GM18511 (cell line): ENCODE measurements at regions not wholly inside any gene's neighbourhood (a gene's known extent, or its start where the extent isn't known, plus 50 kb on each side); places are given as distances from the start of the nearest gene placed in this dataset.
A peak's percentile ranks its signal among the peaks of the same experiment; 100 is the strongest.
"Not testable (repeated sequence)": the region's sequence is repeated elsewhere in the genome, so short reads cannot be mapped to it uniquely, and the experiment has no call there.

Source experiments
- ATAC-seq: cut with Tn5 transposase; IDR thresholded peaks from one replicate; pipeline ENCODE4 v1.9.1; 2021; ENCODE audit warnings: mild to moderate bottlenecking, moderate library complexity; ENCODE audit not compliant: unreplicated experiment

GRCh38 chr14:44388306-44388705 is 118.8 kb downstream of the FSCB start:
- no peak for ATAC-seq

GRCh38 chr14:44385906-44386305 is 121.2 kb downstream of the FSCB start:
- no peak for ATAC-seq

- not testable (repeated sequence) for ATAC-seq
Measured at GRCh38 chr14:44385296-44385695, 121.8 kb downstream of the FSCB start.

- ATAC-seq = not testable (repeated sequence)
Measured at GRCh38 chr14:44384601-44385293, 122.3 kb downstream of the FSCB start.

GRCh38 chr14:44384093-44384492 is 123.0 kb downstream of the FSCB start:
- no peak for ATAC-seq

GRCh38 chr14:44383636-44384035 is 123.4 kb downstream of the FSCB start:
- no peak for ATAC-seq

- ATAC-seq = no peak
Measured at GRCh38 chr14:44379292-44379977, 127.6 kb downstream of the FSCB start.

GRCh38 chr14:44374906-44375305 is 132.2 kb downstream of the FSCB start:
- ATAC-seq = no peak

GRCh38 chr14:44372807-44373489 is 134.1 kb downstream of the FSCB start:
- no peak for ATAC-seq

GRCh38 chr14:44372231-44372630 is 134.9 kb downstream of the FSCB start:
- ATAC-seq = no peak

GRCh38 chr14:44370727-44371126 is 136.4 kb downstream of the FSCB start:
- ATAC-seq = no peak

- ATAC-seq = no peak
Measured at GRCh38 chr14:44369401-44370123, 137.5 kb downstream of the FSCB start.

GRCh38 chr14:44361083-44361482 is 146.0 kb downstream of the FSCB start:
- ATAC-seq = peak; percentile 52

GRCh38 chr14:44353805-44354204 is 153.3 kb downstream of the FSCB start:
- ATAC-seq = no peak

GRCh38 chr14:44352201-44352600 is 154.9 kb downstream of the FSCB start:
- no peak for ATAC-seq

- ATAC-seq = no peak
Measured at GRCh38 chr14:44347316-44347715, 159.8 kb downstream of the FSCB start.

GRCh38 chr14:44341116-44341515 is 166.0 kb downstream of the FSCB start:
- ATAC-seq = no peak

GRCh38 chr14:44339862-44340261 is 167.2 kb downstream of the FSCB start:
- no peak for ATAC-seq

GRCh38 chr14:44339231-44339630 is 167.9 kb downstream of the FSCB start:
- no peak for ATAC-seq

- no peak for ATAC-seq
Measured at GRCh38 chr14:44317441-44317746, 189.7 kb downstream of the FSCB start.

- peak; percentile 99 for ATAC-seq
Measured at GRCh38 chr14:44316647-44317440, 190.2 kb downstream of the FSCB start.
